H1 (cell line): ENCODE measurements at regions not wholly inside any gene's neighbourhood (a gene's known extent, or its start where the extent isn't known, plus 50 kb on each side); places are given as distances from the start of the nearest gene placed in this dataset.

Experiments used
- BCL11A ChIP-seq, 2 experiments: IDR thresholded peaks; one replicate each; pipeline ENCODE4 v1.6.1; 2011; ENCODE audit warnings: low read depth in 2 of 2, low read length in 2 of 2, mild to moderate bottlenecking in 2 of 2
- CBX8 ChIP-seq: fragments of 300-800, 300-1000 bp; sonication (generic); IDR thresholded peaks from 2 replicates; pipeline ENCODE4 v1.7.1; 2016; ENCODE audit warnings: low read depth, low read length, borderline replicate concordance
- KDM5A ChIP-seq: fragments of 200-600 bp; IDR thresholded peaks from 2 replicates; pipeline ENCODE4 v1.7.1; 2012; ENCODE audit warnings: mild to moderate bottlenecking, low read length, inconsistent platforms, mixed read lengths
- MAFK ChIP-seq: IDR thresholded peaks from 2 replicates; pipeline ENCODE4 v1.6.1; 2012; ENCODE audit warnings: low read depth, mild to moderate bottlenecking, improper control_type of control experiment, low read length
- TAF7 ChIP-seq: optimal IDR thresholded peaks from 2 replicates; pipeline ENCODE3; 2011; ENCODE audit warnings: low read depth, mild to moderate bottlenecking, inconsistent platforms, low read length, moderate library complexity, borderline replicate concordance
- TF ChIP-seq, protein P1 (sequence below): fragments of 300-600 bp; sonication (generic); IDR thresholded peaks from 2 replicates; pipeline ENCODE4 v1.7.1; 2012; ENCODE audit warnings: low read length, moderate library complexity, mild to moderate bottlenecking, inconsistent platforms; ENCODE audit not compliant: insufficient replicate concordance
- TF ChIP-seq, protein P2 (sequence below), 3 experiments: IDR thresholded peaks; 1 replicate in 2 of 3; 2 replicates in 1 of 3; pipeline versions ENCODE4 v1.5.1 to v1.6.1; 2011; ENCODE audit warnings: low read length in 3 of 3, mild to moderate bottlenecking in 3 of 3, inconsistent platforms in 2 of 3, low read depth in 1 of 3, moderate library complexity in 1 of 3; ENCODE audit not compliant: insufficient read depth in 1 of 3; ENCODE audit errors: control extremely low read depth in 1 of 3

DNA sequence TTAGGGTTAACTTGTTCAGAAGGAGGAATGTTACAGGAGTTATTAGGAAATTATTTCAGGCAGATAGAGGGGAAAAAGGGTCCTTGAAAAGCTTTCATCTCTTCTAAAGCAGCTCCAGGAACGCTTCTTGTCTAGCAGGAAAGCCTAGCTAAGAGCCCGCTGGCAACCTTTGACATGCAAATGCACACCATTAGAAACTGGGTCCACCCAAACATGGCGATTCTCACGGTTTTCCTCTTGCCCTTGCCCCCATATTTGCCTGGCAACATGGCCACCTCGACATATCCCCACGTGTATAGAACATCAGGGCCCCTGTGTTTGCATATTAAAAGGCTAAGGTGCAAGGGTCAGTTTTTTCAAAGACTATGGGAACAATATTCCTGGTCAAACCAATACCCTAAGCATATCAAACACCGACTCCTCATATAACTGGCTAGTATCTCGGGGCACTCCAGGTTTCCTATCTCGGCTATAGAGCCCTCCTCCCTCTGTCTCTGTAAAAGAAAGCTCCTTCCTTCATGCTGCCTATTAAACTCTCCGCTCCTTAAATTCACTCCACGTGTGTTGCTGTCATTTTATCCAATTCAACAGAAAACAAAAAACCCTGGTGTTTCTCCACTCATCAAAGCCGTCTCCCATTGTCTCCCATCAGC is 268.9 kb upstream of the HSFY2 start (continued):
- TF ChIP-seq, protein P1, sequence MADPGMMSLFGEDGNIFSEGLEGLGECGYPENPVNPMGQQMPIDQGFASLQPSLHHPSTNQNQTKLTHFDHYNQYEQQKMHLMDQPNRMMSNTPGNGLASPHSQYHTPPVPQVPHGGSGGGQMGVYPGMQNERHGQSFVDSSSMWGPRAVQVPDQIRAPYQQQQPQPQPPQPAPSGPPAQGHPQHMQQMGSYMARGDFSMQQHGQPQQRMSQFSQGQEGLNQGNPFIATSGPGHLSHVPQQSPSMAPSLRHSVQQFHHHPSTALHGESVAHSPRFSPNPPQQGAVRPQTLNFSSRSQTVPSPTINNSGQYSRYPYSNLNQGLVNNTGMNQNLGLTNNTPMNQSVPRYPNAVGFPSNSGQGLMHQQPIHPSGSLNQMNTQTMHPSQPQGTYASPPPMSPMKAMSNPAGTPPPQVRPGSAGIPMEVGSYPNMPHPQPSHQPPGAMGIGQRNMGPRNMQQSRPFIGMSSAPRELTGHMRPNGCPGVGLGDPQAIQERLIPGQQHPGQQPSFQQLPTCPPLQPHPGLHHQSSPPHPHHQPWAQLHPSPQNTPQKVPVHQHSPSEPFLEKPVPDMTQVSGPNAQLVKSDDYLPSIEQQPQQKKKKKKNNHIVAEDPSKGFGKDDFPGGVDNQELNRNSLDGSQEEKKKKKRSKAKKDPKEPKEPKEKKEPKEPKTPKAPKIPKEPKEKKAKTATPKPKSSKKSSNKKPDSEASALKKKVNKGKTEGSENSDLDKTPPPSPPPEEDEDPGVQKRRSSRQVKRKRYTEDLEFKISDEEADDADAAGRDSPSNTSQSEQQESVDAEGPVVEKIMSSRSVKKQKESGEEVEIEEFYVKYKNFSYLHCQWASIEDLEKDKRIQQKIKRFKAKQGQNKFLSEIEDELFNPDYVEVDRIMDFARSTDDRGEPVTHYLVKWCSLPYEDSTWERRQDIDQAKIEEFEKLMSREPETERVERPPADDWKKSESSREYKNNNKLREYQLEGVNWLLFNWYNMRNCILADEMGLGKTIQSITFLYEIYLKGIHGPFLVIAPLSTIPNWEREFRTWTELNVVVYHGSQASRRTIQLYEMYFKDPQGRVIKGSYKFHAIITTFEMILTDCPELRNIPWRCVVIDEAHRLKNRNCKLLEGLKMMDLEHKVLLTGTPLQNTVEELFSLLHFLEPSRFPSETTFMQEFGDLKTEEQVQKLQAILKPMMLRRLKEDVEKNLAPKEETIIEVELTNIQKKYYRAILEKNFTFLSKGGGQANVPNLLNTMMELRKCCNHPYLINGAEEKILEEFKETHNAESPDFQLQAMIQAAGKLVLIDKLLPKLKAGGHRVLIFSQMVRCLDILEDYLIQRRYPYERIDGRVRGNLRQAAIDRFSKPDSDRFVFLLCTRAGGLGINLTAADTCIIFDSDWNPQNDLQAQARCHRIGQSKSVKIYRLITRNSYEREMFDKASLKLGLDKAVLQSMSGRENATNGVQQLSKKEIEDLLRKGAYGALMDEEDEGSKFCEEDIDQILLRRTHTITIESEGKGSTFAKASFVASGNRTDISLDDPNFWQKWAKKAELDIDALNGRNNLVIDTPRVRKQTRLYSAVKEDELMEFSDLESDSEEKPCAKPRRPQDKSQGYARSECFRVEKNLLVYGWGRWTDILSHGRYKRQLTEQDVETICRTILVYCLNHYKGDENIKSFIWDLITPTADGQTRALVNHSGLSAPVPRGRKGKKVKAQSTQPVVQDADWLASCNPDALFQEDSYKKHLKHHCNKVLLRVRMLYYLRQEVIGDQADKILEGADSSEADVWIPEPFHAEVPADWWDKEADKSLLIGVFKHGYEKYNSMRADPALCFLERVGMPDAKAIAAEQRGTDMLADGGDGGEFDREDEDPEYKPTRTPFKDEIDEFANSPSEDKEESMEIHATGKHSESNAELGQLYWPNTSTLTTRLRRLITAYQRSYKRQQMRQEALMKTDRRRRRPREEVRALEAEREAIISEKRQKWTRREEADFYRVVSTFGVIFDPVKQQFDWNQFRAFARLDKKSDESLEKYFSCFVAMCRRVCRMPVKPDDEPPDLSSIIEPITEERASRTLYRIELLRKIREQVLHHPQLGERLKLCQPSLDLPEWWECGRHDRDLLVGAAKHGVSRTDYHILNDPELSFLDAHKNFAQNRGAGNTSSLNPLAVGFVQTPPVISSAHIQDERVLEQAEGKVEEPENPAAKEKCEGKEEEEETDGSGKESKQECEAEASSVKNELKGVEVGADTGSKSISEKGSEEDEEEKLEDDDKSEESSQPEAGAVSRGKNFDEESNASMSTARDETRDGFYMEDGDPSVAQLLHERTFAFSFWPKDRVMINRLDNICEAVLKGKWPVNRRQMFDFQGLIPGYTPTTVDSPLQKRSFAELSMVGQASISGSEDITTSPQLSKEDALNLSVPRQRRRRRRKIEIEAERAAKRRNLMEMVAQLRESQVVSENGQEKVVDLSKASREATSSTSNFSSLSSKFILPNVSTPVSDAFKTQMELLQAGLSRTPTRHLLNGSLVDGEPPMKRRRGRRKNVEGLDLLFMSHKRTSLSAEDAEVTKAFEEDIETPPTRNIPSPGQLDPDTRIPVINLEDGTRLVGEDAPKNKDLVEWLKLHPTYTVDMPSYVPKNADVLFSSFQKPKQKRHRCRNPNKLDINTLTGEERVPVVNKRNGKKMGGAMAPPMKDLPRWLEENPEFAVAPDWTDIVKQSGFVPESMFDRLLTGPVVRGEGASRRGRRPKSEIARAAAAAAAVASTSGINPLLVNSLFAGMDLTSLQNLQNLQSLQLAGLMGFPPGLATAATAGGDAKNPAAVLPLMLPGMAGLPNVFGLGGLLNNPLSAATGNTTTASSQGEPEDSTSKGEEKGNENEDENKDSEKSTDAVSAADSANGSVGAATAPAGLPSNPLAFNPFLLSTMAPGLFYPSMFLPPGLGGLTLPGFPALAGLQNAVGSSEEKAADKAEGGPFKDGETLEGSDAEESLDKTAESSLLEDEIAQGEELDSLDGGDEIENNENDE, result no peak
- TF ChIP-seq MAFK (no peak), TAF7 (no peak), CBX8 (no peak), KDM5A (no peak), BCL11A (IDR thresholded peaks at IDR 0.05; ENCODE audit: low read depth in 2 of 2, low read length in 2 of 2) (no peak)
- TF ChIP-seq, protein P2, sequence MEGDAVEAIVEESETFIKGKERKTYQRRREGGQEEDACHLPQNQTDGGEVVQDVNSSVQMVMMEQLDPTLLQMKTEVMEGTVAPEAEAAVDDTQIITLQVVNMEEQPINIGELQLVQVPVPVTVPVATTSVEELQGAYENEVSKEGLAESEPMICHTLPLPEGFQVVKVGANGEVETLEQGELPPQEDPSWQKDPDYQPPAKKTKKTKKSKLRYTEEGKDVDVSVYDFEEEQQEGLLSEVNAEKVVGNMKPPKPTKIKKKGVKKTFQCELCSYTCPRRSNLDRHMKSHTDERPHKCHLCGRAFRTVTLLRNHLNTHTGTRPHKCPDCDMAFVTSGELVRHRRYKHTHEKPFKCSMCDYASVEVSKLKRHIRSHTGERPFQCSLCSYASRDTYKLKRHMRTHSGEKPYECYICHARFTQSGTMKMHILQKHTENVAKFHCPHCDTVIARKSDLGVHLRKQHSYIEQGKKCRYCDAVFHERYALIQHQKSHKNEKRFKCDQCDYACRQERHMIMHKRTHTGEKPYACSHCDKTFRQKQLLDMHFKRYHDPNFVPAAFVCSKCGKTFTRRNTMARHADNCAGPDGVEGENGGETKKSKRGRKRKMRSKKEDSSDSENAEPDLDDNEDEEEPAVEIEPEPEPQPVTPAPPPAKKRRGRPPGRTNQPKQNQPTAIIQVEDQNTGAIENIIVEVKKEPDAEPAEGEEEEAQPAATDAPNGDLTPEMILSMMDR (IDR thresholded peaks at IDR 0.05; ENCODE audit: control extremely low read depth in 1 of 3, insufficient read depth in 1 of 3, low read depth in 1 of 3, low read length in 3 of 3), result no peak
